Fibroblast of lung (primary cell): ENCODE measurements at regions not wholly inside any gene's neighbourhood (a gene's known extent, or its start where the extent isn't known, plus 50 kb on each side); places are given as distances from the start of the nearest gene placed in this dataset.
A peak's percentile ranks its signal among the peaks of the same experiment; 100 is the strongest.

ENCODE experiments used
- DNase-seq, 2 donors: peaks; one replicate each; pipeline versions ENCODE4 v3.0.0 to v3.0.0-alpha.2; 2010; ENCODE audit warnings: low read depth in 2 of 2
- H2AFZ ChIP-seq: 2 replicates; pipeline ENCODE4 v1.5.1; 2012; ENCODE audit warnings: low read length, control low read depth, inconsistent platforms
- H3K27ac ChIP-seq: 2 replicates; pipeline ENCODE4 v1.5.1; 2011; ENCODE audit warnings: low read length, control low read depth; ENCODE audit not compliant: insufficient read depth
- H3K27me3 ChIP-seq: 2 replicates; pipeline ENCODE4 v1.5.1; 2011; ENCODE audit warnings: mild to moderate bottlenecking, low read length; ENCODE audit not compliant: control insufficient read depth, insufficient read depth
- H3K36me3 ChIP-seq: 2 replicates; pipeline ENCODE4 v1.5.1; 2011; ENCODE audit warnings: low read length; ENCODE audit not compliant: control insufficient read depth, insufficient read depth
- H3K4me1 ChIP-seq: 2 replicates; pipeline ENCODE4 v1.5.1; 2011; ENCODE audit warnings: low read length; ENCODE audit not compliant: control insufficient read depth, insufficient read depth; ENCODE audit errors: extremely low read depth
- H3K4me2 ChIP-seq: 2 replicates; pipeline ENCODE4 v1.5.1; 2011; ENCODE audit warnings: low read length, control low read depth; ENCODE audit not compliant: insufficient read depth; ENCODE audit errors: extremely low read depth
- H3K4me3 ChIP-seq, 4 experiments: fragments of 200-600 bp in 1 of 4; sonication (generic) in 1 of 4; replicated peaks in 1 of 4; 2 replicates each; pipeline ENCODE4 v1.5.1; 2011 to 2016; ENCODE audit warnings: low read length in 4 of 4, low read depth in 3 of 4, mild to moderate bottlenecking in 3 of 4, control low read depth in 2 of 4, inconsistent platforms in 1 of 4, mixed read lengths in 1 of 4; ENCODE audit not compliant: insufficient read depth in 1 of 4; ENCODE audit errors: control extremely low read depth in 1 of 4
- H3K79me2 ChIP-seq: 2 replicates; pipeline ENCODE4 v1.5.1; 2012; ENCODE audit warnings: mild to moderate bottlenecking, low read length, inconsistent platforms; ENCODE audit not compliant: control insufficient read depth, insufficient read depth
- H3K9ac ChIP-seq: 2 replicates; pipeline ENCODE4 v1.5.1; 2011; ENCODE audit warnings: mild to moderate bottlenecking, low read length, control low read depth; ENCODE audit not compliant: insufficient read depth
- H3K9me3 ChIP-seq: 2 replicates; pipeline ENCODE4 v1.5.1; 2012; ENCODE audit warnings: low read depth, low read length; ENCODE audit not compliant: control insufficient read depth, insufficient read depth
- H4K20me1 ChIP-seq: 2 replicates; pipeline ENCODE4 v1.5.1; 2011; ENCODE audit warnings: low read length; ENCODE audit not compliant: control insufficient read depth, insufficient read depth; ENCODE audit errors: extremely low read depth
- EZH2 ChIP-seq: IDR thresholded peaks from 2 replicates; pipeline ENCODE4 v1.5.1; 2012; ENCODE audit warnings: low read length, control low read depth, mild to moderate bottlenecking; ENCODE audit errors: missing control alignments
- TF ChIP-seq, protein P1 (sequence below), 2 donors: IDR thresholded peaks in 1 of 2; conservative IDR thresholded peaks in 1 of 2; 1 replicate in 1 of 2; 2 replicates in 1 of 2; pipeline ENCODE4 v1.5.1; 2011 to 2012; ENCODE audit warnings: low read length in 2 of 2, control low read depth in 1 of 2, inconsistent platforms in 1 of 2, low read depth in 1 of 2, mild to moderate bottlenecking in 1 of 2

DNA sequence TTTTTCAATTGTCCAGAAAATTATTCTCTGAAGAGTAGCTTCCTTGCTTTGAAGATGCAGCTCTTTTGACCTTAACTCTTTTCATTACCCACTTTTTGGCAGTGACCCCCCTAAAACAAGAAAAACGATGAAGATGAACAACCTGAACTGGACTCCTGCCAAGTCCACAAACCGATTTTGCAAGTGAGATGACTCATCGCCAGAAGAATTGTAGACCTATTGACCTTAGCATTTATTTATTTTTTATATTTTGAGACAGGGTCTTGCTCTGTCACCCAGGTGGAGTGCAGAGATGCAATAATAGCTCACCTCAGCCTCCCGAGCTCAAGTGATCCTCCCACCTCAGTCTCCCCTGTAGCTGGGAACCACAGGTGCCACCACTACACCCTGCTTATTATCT, 859.2 kb downstream of the GATA3 start:
- H3K4me3 ChIP-seq, result no peak overlapping the region
- no peak overlapping the region for H3K9ac ChIP-seq
- no peak overlapping the region for H3K27ac ChIP-seq
- no peak overlapping the region for H2AFZ ChIP-seq
- H3K4me1 ChIP-seq, result no peaks in the 10 kb centered on the region
- no peak overlapping the region for H3K4me2 ChIP-seq
- no peaks in the 10 kb centered on the region for H4K20me1 ChIP-seq
- DNase-seq, result peak; percentile 1 to 12
- TF ChIP-seq EZH2, result no peak
- TF ChIP-seq, protein P1, sequence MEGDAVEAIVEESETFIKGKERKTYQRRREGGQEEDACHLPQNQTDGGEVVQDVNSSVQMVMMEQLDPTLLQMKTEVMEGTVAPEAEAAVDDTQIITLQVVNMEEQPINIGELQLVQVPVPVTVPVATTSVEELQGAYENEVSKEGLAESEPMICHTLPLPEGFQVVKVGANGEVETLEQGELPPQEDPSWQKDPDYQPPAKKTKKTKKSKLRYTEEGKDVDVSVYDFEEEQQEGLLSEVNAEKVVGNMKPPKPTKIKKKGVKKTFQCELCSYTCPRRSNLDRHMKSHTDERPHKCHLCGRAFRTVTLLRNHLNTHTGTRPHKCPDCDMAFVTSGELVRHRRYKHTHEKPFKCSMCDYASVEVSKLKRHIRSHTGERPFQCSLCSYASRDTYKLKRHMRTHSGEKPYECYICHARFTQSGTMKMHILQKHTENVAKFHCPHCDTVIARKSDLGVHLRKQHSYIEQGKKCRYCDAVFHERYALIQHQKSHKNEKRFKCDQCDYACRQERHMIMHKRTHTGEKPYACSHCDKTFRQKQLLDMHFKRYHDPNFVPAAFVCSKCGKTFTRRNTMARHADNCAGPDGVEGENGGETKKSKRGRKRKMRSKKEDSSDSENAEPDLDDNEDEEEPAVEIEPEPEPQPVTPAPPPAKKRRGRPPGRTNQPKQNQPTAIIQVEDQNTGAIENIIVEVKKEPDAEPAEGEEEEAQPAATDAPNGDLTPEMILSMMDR (conservative IDR thresholded peaks at IDR 0.05 in 1 of 2, IDR thresholded peaks at IDR 0.05 in 1 of 2; ENCODE audit: low read depth in 1 of 2, low read length in 2 of 2), result no peak
- H3K9me3 ChIP-seq, result no peaks in the 10 kb centered on the region
- H3K27me3 ChIP-seq, result no peaks in the 10 kb centered on the region
- no peaks in the 10 kb centered on the region for H3K36me3 ChIP-seq
- H3K79me2 ChIP-seq, result no peaks in the 10 kb centered on the region

DNA sequence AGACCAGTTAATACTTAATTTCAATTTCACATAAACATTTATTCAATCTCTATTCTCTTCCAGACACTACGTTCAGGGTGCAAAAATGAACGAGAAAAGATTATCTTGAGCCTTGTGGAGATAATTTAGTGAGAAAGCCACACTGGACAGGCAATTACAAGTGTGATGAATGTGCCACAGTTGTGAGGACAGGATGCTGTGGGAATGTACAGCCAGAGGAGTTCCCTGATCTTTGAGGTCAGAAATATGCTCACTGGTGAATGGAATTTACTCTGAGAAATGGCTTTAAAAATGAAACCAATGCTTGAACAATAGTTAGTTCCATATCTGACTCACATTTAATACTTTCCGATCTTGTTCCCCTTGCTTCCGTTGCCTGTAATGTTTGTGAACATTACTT, 864.8 kb downstream of the GATA3 start:
- Histone ChIP-seq H3K4me2 (no peak overlapping the region), H3K27me3 (no peaks in the 10 kb centered on the region), H3K79me2 (no peaks in the 10 kb centered on the region), H4K20me1 (no peaks in the 10 kb centered on the region), H3K4me3 (no peak overlapping the region), H3K9ac (no peak overlapping the region), H3K4me1 (no peaks in the 10 kb centered on the region), H3K9me3 (no peaks in the 10 kb centered on the region), H3K36me3 (no peaks in the 10 kb centered on the region), H2AFZ (no peak overlapping the region), H3K27ac (no peak overlapping the region)
- TF ChIP-seq EZH2, result no peak
- TF ChIP-seq, protein P1 (conservative IDR thresholded peaks at IDR 0.05 in 1 of 2, IDR thresholded peaks at IDR 0.05 in 1 of 2; ENCODE audit: low read depth in 1 of 2, low read length in 2 of 2), result no peak
- DNase-seq, result peak in 1 of 2 donors; percentile 52

DNA sequence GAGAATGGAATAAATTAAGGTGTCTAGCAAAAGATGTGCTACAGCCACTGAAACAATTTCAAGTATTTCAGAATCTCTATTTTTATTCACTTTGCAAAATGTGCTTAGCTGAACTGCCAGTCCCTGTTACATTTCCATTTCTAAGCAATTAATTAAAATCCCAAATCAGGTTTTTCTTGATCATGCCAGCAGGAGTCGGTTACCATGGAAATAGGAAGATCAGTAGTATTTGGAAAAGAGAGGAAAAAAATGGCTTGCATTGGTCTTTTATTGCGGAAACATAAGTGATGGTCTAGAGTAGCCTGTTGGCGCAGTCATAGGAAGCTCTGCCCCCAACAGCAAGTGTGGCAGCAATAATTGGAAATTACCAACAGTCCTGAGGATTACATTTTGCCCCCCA, 867.1 kb downstream of the GATA3 start:
- Histone ChIP-seq H3K27ac (no peak overlapping the region), H3K4me3 (no peak overlapping the region), H3K27me3 (no peaks in the 10 kb centered on the region), H3K9ac (no peak overlapping the region), H3K4me2 (no peak overlapping the region), H4K20me1 (no peaks in the 10 kb centered on the region), H3K4me1 (no peaks in the 10 kb centered on the region), H3K9me3 (no peaks in the 10 kb centered on the region), H3K79me2 (no peaks in the 10 kb centered on the region), H3K36me3 (no peaks in the 10 kb centered on the region), H2AFZ (no peak overlapping the region)
- DNase-seq, result no peak
- no peak for TF ChIP-seq EZH2
- TF ChIP-seq, protein P1 (conservative IDR thresholded peaks at IDR 0.05 in 1 of 2, IDR thresholded peaks at IDR 0.05 in 1 of 2; ENCODE audit: low read depth in 1 of 2, low read length in 2 of 2), result no peak
